HG02970 (cell line): ENCODE measurements at regions not wholly inside any gene's neighbourhood (a gene's known extent, or its start where the extent isn't known, plus 50 kb on each side); places are given as distances from the start of the nearest gene placed in this dataset.

Experiments
- ATAC-seq: cut with Tn5 transposase; IDR thresholded peaks from one replicate; pipeline ENCODE4 v1.9.1; 2021; ENCODE audit warnings: mild to moderate bottlenecking, moderate library complexity, moderate number of reproducible peaks; ENCODE audit not compliant: unreplicated experiment, low FRiP score

- no peak for ATAC-seq
These were observed 189.3 kb upstream of the VGLL2 start for GRCh38 chr6:117076076-117076475.

GRCh38 chr6:117077300-117077699 lies 188.1 kb upstream of the VGLL2 start:
- no peak for ATAC-seq

- ATAC-seq = no peak
These were observed 186.7 kb upstream of the VGLL2 start for GRCh38 chr6:117078624-117079023.

GRCh38 chr6:117079951-117080350 lies 185.4 kb upstream of the VGLL2 start:
- no peak for ATAC-seq

- no peak for ATAC-seq
These were observed 175.8 kb upstream of the VGLL2 start for GRCh38 chr6:117089604-117090003.

- ATAC-seq = no peak
These were observed 155.2 kb upstream of the VGLL2 start for GRCh38 chr6:117110146-117110545.

- no peak for ATAC-seq
These were observed 154.6 kb upstream of the VGLL2 start for GRCh38 chr6:117110737-117111136.

- no peak for ATAC-seq
These were observed 147.7 kb upstream of the VGLL2 start for GRCh38 chr6:117117652-117118051.

- no peak for ATAC-seq
These were observed 146.9 kb upstream of the VGLL2 start for GRCh38 chr6:117118490-117118889.

GRCh38 chr6:117126213-117126612 lies 139.1 kb upstream of the VGLL2 start:
- no peak for ATAC-seq

- ATAC-seq = no peak
These were observed 137.3 kb upstream of the VGLL2 start for GRCh38 chr6:117128052-117128451.

- no peak for ATAC-seq
These were observed 135.2 kb upstream of the VGLL2 start for GRCh38 chr6:117130125-117130524.

- no peak for ATAC-seq
These were observed 128.7 kb upstream of the VGLL2 start for GRCh38 chr6:117136702-117137101.

GRCh38 chr6:117137711-117138110 lies 127.6 kb upstream of the VGLL2 start:
- no peak for ATAC-seq

GRCh38 chr6:117138425-117138824 lies 126.9 kb upstream of the VGLL2 start:
- no peak for ATAC-seq

GRCh38 chr6:117138920-117139319 lies 126.4 kb upstream of the VGLL2 start:
- ATAC-seq = no peak

- no peak for ATAC-seq
These were observed 123.2 kb upstream of the VGLL2 start for GRCh38 chr6:117142142-117142541.

GRCh38 chr6:117142995-117143394 lies 122.4 kb upstream of the VGLL2 start:
- no peak for ATAC-seq

GRCh38 chr6:117143647-117144046 lies 121.7 kb upstream of the VGLL2 start:
- no peak for ATAC-seq

GRCh38 chr6:117145940-117146339 lies 119.4 kb upstream of the VGLL2 start:
- no peak for ATAC-seq

GRCh38 chr6:117149324-117149723 lies 116.0 kb upstream of the VGLL2 start:
- ATAC-seq = no peak

GRCh38 chr6:117156741-117157140 lies 108.6 kb upstream of the VGLL2 start:
- no peak for ATAC-seq

- ATAC-seq = no peak
These were observed 107.9 kb upstream of the VGLL2 start for GRCh38 chr6:117157448-117157847.
